Right lobe of liver (tissue), 6 donors: ENCODE measurements at regions not wholly inside any gene's neighbourhood (a gene's known extent, or its start where the extent isn't known, plus 50 kb on each side); places are given as distances from the start of the nearest gene placed in this dataset.
"Not testable (repeated sequence)": the region's sequence is repeated elsewhere in the genome, so short reads cannot be mapped to it uniquely, and the experiment has no call there.

ENCODE experiments used
- ATAC-seq, 4 donors: fragments of 200-7000 bp; cut with Tn5 transposase; one replicate each; pipeline ENCODE4 v1.9.1; 2020; ENCODE audit warnings: mild to moderate bottlenecking in 4 of 4, moderate library complexity in 4 of 4
- DNase-seq, 3 donors: peaks; one replicate each; pipeline ENCODE4 v3.0.0-alpha.2; 2020
- H3K27ac ChIP-seq, 3 donors: fragments of 200-600 bp; one replicate each; pipeline ENCODE4 v1.8.0; 2022
- H3K27me3 ChIP-seq, 2 donors: fragments of 200-600 bp; one replicate each; pipeline ENCODE4 v1.8.0; 2022
- H3K36me3 ChIP-seq, 4 donors: fragments of 200-600 bp; sonication (generic) in 1 of 4; one replicate each; pipeline versions ENCODE4 v1.5.1 to v1.8.0; 2017 to 2022; ENCODE audit warnings: control low read depth in 1 of 4
- H3K4me1 ChIP-seq, 4 donors: fragments of 200-600 bp; sonication (generic) in 1 of 4; one replicate each; pipeline versions ENCODE4 v1.5.1 to v1.8.0; 2017 to 2022; ENCODE audit warnings: control low read depth in 1 of 4
- H3K4me3 ChIP-seq, 3 donors: fragments of 200-600 bp; one replicate each; pipeline ENCODE4 v1.8.0; 2022
- H3K9me3 ChIP-seq, 4 donors: fragments of 200-600 bp; sonication (generic) in 1 of 4; one replicate each; pipeline versions ENCODE4 v1.5.1 to v1.8.0; 2017 to 2022; ENCODE audit warnings: control low read depth in 1 of 4
- POLR2A ChIP-seq: fragments of 450-650 bp; IDR thresholded peaks from one replicate; pipeline ENCODE4 v1.6.1; 2017; ENCODE audit warnings: antibody characterized with exemption, mild to moderate bottlenecking
- WGBS: methylation state at CpG from one replicate; pipeline ENCODE4 v1.1.6; 2018; ENCODE audit warnings: low coverage, low lambda C conversion rate; ENCODE audit not compliant: insufficient coverage; ENCODE audit errors: missing lambda C conversion rate; 5-methylcytosine and 5-hydroxymethylcytosine counted together
- intact Hi-C, 2 donors: fragments of 100-400 bp; cut with DNase I; formaldehyde crosslinking; loops; one replicate each; pipeline versions ENCODE4 v1.11.2 to v1.14.1; 2022
- TF ChIP-seq, protein P1 (sequence below), 4 donors: fragments of 200-600 bp in 3 of 4; fragments of 450-650 bp in 1 of 4; IDR thresholded peaks; one replicate each; pipeline versions ENCODE4 v1.5.1 to v1.8.0; 2016 to 2022; ENCODE audit warnings: antibody characterized with exemption in 4 of 4, mild to moderate bottlenecking in 2 of 4
- donor health status: DM: no; HTN: yes; CAD: no.
- donor health status: DM: no; HTN: no; CAD: no.
- donor health status: DM: no; HTN: no; CAD: no.
- donor health status: DM: no; HTN: yes; CAD: no.
- donor health status: DM: no; HTN: yes; CAD: no.

DNA sequence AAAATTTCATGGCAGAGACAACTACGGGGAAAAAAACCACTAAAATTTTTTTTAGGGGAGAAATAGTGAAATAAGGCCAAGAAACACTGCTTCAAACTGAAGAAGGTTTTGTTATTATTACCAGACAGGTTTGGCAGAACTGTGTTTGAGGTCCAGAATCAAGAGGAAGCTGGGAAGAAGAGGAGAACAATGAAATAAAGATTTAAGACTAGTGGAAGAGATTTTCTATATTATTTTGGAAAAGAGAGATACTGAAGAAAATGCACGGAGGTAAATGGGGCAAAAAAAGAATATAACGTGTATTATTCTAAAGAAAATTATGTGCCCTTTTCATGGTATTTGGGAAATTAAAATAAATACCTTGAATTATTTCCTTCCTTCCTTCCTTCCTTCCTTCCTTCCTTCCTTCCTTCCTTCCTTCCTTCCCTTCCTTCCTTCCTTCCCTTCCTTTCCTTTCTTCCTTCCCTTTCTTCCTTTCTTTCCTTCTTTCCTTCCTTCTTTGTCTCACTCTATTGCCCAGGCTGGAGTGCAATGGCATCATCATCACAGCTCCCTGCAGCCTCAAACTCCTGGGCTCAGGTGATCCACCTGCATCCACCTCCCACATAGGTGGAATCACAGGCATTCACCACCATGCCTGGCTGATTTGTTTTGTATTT is 124.3 kb downstream of the GJA1 start:
- intact Hi-C loops: no loop called here
- WGBS: 44% methylated on average over 3 of the region's 3 CpGs
- Histone ChIP-seq H3K27ac (no peak overlapping the region), H3K4me1 (no peaks in the 10 kb centered on the region), H3K27me3 (no peaks in the 10 kb centered on the region), H3K36me3 (no peaks in the 10 kb centered on the region), H3K9me3 (no peaks in the 10 kb centered on the region), H3K4me3 (no peak overlapping the region)
- TF ChIP-seq, protein P1, sequence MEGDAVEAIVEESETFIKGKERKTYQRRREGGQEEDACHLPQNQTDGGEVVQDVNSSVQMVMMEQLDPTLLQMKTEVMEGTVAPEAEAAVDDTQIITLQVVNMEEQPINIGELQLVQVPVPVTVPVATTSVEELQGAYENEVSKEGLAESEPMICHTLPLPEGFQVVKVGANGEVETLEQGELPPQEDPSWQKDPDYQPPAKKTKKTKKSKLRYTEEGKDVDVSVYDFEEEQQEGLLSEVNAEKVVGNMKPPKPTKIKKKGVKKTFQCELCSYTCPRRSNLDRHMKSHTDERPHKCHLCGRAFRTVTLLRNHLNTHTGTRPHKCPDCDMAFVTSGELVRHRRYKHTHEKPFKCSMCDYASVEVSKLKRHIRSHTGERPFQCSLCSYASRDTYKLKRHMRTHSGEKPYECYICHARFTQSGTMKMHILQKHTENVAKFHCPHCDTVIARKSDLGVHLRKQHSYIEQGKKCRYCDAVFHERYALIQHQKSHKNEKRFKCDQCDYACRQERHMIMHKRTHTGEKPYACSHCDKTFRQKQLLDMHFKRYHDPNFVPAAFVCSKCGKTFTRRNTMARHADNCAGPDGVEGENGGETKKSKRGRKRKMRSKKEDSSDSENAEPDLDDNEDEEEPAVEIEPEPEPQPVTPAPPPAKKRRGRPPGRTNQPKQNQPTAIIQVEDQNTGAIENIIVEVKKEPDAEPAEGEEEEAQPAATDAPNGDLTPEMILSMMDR (IDR thresholded peaks at IDR 0.05): no peak
- TF ChIP-seq POLR2A: no peak
- no peak for ATAC-seq
- no peak for DNase-seq

DNA sequence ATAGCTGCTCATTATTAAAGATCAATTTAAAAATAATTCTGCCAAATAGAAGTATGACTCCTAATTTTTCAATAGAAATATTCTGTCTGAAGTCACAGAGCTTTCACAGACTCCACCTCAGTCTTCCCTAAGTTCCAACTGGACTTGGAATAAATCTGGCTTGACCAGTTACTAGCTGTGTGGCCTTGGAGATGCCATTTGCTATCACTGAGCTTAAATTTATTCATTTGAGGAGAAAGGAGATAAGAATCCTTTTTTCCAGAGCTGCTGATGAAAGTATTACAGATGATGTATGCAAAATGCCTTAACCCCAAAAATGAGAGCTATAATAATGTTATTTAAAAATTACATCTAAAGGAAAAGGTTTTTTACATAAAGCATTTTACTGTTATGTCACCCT is 125.0 kb downstream of the GJA1 start:
- Histone ChIP-seq H3K4me1 (no peaks in the 10 kb centered on the region), H3K9me3 (no peaks in the 10 kb centered on the region), H3K27me3 (no peaks in the 10 kb centered on the region), H3K36me3 (no peaks in the 10 kb centered on the region), H3K27ac (no peak overlapping the region), H3K4me3 (no peak overlapping the region)
- intact Hi-C loops: no loop called here
- no peak for ATAC-seq
- no peak for DNase-seq
- TF ChIP-seq POLR2A: no peak

DNA sequence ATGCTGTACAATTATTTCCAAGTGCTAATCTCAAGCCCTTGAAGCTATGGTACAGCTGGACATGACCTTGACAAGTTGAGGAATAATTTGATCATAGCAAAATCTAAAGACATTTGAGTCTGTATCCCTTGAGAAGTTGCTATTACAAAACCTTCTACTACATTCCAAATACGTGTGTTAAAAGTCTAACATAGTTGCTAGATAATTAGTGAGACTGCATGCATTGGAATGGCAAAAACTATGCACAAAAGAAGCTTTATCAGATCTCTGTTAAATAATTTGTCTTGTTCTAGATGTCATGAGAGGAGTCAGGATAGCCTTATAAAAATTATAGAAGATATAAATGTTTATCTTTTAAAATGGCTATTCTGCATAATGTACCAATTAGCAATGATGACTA is 127.8 kb downstream of the GJA1 start:
- Histone ChIP-seq H3K27me3 (no peaks in the 10 kb centered on the region), H3K9me3 (no peaks in the 10 kb centered on the region), H3K4me3 (no peak overlapping the region), H3K4me1 (no peaks in the 10 kb centered on the region), H3K36me3 (no peaks in the 10 kb centered on the region), H3K27ac (no peak overlapping the region)
- WGBS: 33% methylated on average over 1 of the region's 1 CpG
- intact Hi-C loops: no loop called here
- ATAC-seq (no peak), DNase-seq (no peak)
- no peak for TF ChIP-seq POLR2A
- TF ChIP-seq, protein P1 (IDR thresholded peaks at IDR 0.05): no peak

DNA sequence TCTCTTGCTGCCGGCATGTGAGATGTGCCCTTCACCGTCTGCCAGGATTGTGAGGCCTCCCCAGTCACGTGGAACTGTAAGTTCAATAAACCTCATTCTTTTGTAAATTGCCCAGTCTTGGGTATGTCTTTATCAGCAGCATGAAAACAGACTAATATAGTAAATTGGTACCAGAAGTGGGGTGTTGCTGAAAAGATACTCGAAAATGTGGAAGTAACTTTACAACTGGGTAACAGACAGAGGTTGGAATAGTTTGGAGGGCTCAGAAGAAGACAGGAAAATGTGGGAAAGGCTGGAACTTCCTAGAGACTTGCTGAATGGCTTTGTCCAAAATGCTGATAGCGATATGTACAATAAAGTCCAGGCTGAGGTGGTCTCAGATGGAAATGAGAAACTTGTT is 129.1 kb downstream of the GJA1 start:
- ATAC-seq, H3K4me3 ChIP-seq: not testable (repeated sequence)
- WGBS: 54% methylated on average over 3 of the region's 5 CpGs

DNA sequence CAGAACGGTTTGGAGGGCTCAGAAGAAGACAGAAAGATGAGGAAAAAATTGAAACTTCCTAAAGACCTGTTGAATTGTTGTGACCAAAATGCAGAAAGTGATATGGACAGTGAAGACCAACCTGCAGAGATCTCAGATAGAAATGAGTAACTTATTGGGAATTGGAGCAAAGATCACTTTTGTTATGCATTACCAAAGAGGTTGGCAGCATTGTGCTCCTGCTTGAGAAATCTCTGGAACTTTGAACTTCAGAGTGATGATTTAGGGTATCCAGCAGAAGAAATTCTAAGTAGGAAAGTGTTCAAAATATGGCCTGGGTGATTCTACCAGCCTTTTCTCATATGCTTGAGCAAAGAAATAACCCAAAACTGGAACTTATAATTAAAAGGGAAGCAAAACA is 136.0 kb downstream of the GJA1 start:
- no peaks in the 10 kb centered on the region for H3K36me3 ChIP-seq
- no peak for TF ChIP-seq POLR2A
- TF ChIP-seq, protein P1 (IDR thresholded peaks at IDR 0.05): no peak
- no peaks in the 10 kb centered on the region for H3K4me1 ChIP-seq
- H3K4me3 ChIP-seq: no peak overlapping the region
- peak in 1 of 4 donors; percentile 54 for ATAC-seq
- intact Hi-C loops: no loop called here
- 25% methylated on average over 1 of the region's 1 CpG for WGBS
- no peak overlapping the region for H3K27ac ChIP-seq
- H3K9me3 ChIP-seq: no peaks in the 10 kb centered on the region
- DNase-seq: no peak
- H3K27me3 ChIP-seq: no peaks in the 10 kb centered on the region

More for the DNA sequence above, 129.1 kb downstream of the GJA1 start:
- H3K4me1 ChIP-seq, H3K9me3 ChIP-seq, intact Hi-C loops, H3K36me3 ChIP-seq, DNase-seq, H3K27me3 ChIP-seq, H3K27ac ChIP-seq: not testable (repeated sequence)

DNA sequence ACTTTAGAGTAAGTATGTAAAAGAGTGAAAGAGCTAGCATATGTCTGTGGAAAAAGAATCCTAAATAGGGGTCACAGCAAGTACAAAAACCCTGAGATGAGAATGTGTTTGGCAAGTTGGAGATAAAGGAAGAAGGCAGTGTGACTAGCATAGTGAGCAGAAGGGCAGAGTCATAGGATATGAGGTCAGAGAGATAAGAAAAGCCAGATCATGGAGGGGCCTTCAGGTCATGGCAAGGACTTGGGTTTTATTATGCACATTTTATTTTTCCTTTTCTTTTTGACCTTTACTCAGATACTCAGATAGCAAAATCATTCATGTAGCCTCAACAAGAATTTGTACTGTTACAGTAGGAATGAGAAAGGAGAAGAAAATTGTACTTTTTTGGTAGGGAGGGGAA is 138.0 kb downstream of the GJA1 start:
- peak; percentile 25 to 51 (median 42) for ATAC-seq
- no peak for DNase-seq
- H3K4me3 ChIP-seq: no peak overlapping the region
- H3K4me1 ChIP-seq: no peaks in the 10 kb centered on the region
- H3K9me3 ChIP-seq: no peaks in the 10 kb centered on the region
- no peak overlapping the region for H3K27ac ChIP-seq
- TF ChIP-seq, protein P1 (IDR thresholded peaks at IDR 0.05): no peak
- TF ChIP-seq POLR2A: no peak
- no peaks in the 10 kb centered on the region for H3K27me3 ChIP-seq
- intact Hi-C loops: no loop called here
- H3K36me3 ChIP-seq: no peaks in the 10 kb centered on the region
